Keratinocyte (primary cell): ENCODE measurements at regions not wholly inside any gene's neighbourhood (a gene's known extent, or its start where the extent isn't known, plus 50 kb on each side); places are given as distances from the start of the nearest gene placed in this dataset.

Experiments used
- EZH2 ChIP-seq: IDR thresholded peaks from one replicate; pipeline ENCODE4 v1.6.1; 2012; ENCODE audit warnings: inconsistent platforms, mild to moderate bottlenecking, low read length, moderate library complexity
- TF ChIP-seq, protein P1 (sequence below), 3 experiments: IDR thresholded peaks in 1 of 3; conservative IDR thresholded peaks in 1 of 3; optimal IDR thresholded peaks in 1 of 3; 2 replicates in 2 of 3; 3 replicates in 1 of 3; pipeline versions ENCODE3 to v1.5.1; 2011; ENCODE audit warnings: low read length in 3 of 3, mild to moderate bottlenecking in 3 of 3, moderate library complexity in 2 of 3, control low read depth in 1 of 3, inconsistent platforms in 1 of 3; ENCODE audit not compliant: insufficient read depth in 2 of 3; ENCODE audit errors: extremely low read depth in 1 of 3

DNA sequence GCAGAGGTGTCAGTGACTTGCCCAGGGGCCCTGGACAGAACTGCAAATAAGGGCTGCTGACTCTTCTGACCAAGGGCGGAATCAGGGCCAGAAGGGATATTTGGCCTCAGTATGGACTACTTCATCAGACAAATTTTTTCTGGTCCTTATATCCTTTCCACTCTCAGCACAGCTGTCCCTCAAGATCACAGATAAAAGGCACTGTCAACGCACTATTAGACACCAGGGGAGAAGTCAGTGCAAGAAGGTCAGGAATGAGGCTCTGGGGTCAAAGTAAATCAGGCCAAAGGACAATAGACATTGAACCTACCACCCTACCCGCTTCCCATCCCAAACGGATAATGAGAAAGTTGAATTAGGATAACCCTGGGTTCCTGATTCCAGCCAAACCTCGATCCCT, 657.6 kb downstream of the UQCRFS1 start:
- TF ChIP-seq, protein P1, sequence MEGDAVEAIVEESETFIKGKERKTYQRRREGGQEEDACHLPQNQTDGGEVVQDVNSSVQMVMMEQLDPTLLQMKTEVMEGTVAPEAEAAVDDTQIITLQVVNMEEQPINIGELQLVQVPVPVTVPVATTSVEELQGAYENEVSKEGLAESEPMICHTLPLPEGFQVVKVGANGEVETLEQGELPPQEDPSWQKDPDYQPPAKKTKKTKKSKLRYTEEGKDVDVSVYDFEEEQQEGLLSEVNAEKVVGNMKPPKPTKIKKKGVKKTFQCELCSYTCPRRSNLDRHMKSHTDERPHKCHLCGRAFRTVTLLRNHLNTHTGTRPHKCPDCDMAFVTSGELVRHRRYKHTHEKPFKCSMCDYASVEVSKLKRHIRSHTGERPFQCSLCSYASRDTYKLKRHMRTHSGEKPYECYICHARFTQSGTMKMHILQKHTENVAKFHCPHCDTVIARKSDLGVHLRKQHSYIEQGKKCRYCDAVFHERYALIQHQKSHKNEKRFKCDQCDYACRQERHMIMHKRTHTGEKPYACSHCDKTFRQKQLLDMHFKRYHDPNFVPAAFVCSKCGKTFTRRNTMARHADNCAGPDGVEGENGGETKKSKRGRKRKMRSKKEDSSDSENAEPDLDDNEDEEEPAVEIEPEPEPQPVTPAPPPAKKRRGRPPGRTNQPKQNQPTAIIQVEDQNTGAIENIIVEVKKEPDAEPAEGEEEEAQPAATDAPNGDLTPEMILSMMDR (optimal IDR thresholded peaks at IDR 0.05 in 1 of 3, IDR thresholded peaks at IDR 0.05 in 1 of 3, conservative IDR thresholded peaks at IDR 0.05 in 1 of 3; ENCODE audit: extremely low read depth in 1 of 3, insufficient read depth in 2 of 3, low read length in 3 of 3): no peak
- TF ChIP-seq EZH2: no peak
